ENCODE measurements at regions not wholly inside any gene's neighbourhood (a gene's known extent, or its start where the extent isn't known, plus 50 kb on each side); places are given as distances from the start of the nearest gene placed in this dataset.

GRCh38 chr21:41640748-41641509 lies 125.9 kb downstream of the RIPK4 start:
- TF ChIP-seq CTCF (IDR thresholded peaks at IDR 0.05; ENCODE audit: insufficient read depth, low read length) (no peak), REST (IDR thresholded peaks at IDR 0.05; ENCODE audit: insufficient replicate concordance, low read depth) (no peak), POLR2AphosphoS5 (IDR thresholded peaks at IDR 0.05; ENCODE audit: low read depth) (no peak)
